OCI-LY1 (cell line): ENCODE measurements at regions not wholly inside any gene's neighbourhood (a gene's known extent, or its start where the extent isn't known, plus 50 kb on each side); places are given as distances from the start of the nearest gene placed in this dataset.

ENCODE experiments used
- H2AFZ ChIP-seq: fragments of 200-600 bp; sonication (generic), shearing (Covaris generic); 2 replicates; pipeline ENCODE4 v1.6.0; 2014; ENCODE audit warnings: antibody characterized with exemption, mild to moderate bottlenecking, low read length
- H3F3A ChIP-seq: fragments of 200-600 bp; sonication (generic), shearing (Covaris generic); 2 replicates; pipeline ENCODE4 v1.6.0; 2014; ENCODE audit warnings: mild to moderate bottlenecking, antibody characterized with exemption, low read length, moderate library complexity; ENCODE audit not compliant: insufficient read depth
- H3K27ac ChIP-seq: fragments of 200-600 bp; sonication (generic); 2 replicates; pipeline ENCODE4 v1.5.1; 2014; ENCODE audit warnings: low read length, mixed run types, mild to moderate bottlenecking, low read depth; ENCODE audit not compliant: poor library complexity, severe bottlenecking
- H3K27me3 ChIP-seq: fragments of 200-600 bp; sonication (generic); 2 replicates; pipeline ENCODE4 v1.6.0; 2014; ENCODE audit warnings: antibody characterized with exemption, mild to moderate bottlenecking, low read length, moderate library complexity; ENCODE audit not compliant: insufficient read depth
- H3K36me3 ChIP-seq: fragments of 200-600 bp; sonication (generic); 2 replicates; pipeline ENCODE4 v1.6.1; 2014; ENCODE audit warnings: mild to moderate bottlenecking, antibody characterized with exemption, low read length, moderate library complexity, mixed read lengths; ENCODE audit not compliant: insufficient read depth
- H3K4me1 ChIP-seq: fragments of 200-600 bp; sonication (generic); 2 replicates; pipeline ENCODE4 v1.5.1; 2014; ENCODE audit warnings: mild to moderate bottlenecking, low read length, moderate library complexity; ENCODE audit not compliant: insufficient read depth, severe bottlenecking
- H3K4me2 ChIP-seq: fragments of 200-600 bp; sonication (generic), shearing (Covaris generic); 2 replicates; pipeline ENCODE4 v1.6.1; 2014; ENCODE audit warnings: low read length
- H3K4me3 ChIP-seq: fragments of 200-600 bp; sonication (generic); 2 replicates; pipeline ENCODE4 v1.5.1; 2014; ENCODE audit warnings: low read length, low read depth, mild to moderate bottlenecking, mixed read lengths; ENCODE audit not compliant: poor library complexity, severe bottlenecking
- H3K79me2 ChIP-seq: fragments of 200-600 bp; shearing (Covaris generic); 2 replicates; pipeline ENCODE4 v1.6.1; 2016; ENCODE audit warnings: mixed run types, low read length, mixed read lengths; ENCODE audit not compliant: insufficient read depth
- H3K9ac ChIP-seq: fragments of 200-600 bp; sonication (generic), shearing (Covaris generic); 2 replicates; pipeline ENCODE4 v1.6.1; 2014; ENCODE audit warnings: mild to moderate bottlenecking, low read length, mixed read lengths
- H3K9me2 ChIP-seq: fragments of 200-600 bp; sonication (generic), shearing (Covaris generic); 2 replicates; pipeline ENCODE4 v1.6.1; 2014; ENCODE audit warnings: low read depth, mild to moderate bottlenecking, low read length, mixed read lengths
- H3K9me3 ChIP-seq: fragments of 200-600 bp; shearing (Covaris generic); 2 replicates; pipeline ENCODE4 v1.6.1; 2014; ENCODE audit warnings: low read length, mixed read lengths
- H4K20me1 ChIP-seq: fragments of 200-600 bp; sonication (generic), shearing (Covaris generic); 2 replicates; pipeline ENCODE4 v1.6.0; 2016; ENCODE audit warnings: mild to moderate bottlenecking, low read length; ENCODE audit not compliant: insufficient read depth
- CTCF ChIP-seq: fragments of 200-600 bp; sonication (generic), shearing (Covaris generic); IDR thresholded peaks from 2 replicates; pipeline ENCODE4 v1.5.1; 2017; ENCODE audit warnings: mild to moderate bottlenecking, antibody characterized with exemption, low read length, moderate library complexity, mixed read lengths
- EZH2 ChIP-seq: fragments of 200-600 bp; sonication (generic), shearing (Covaris generic); IDR thresholded peaks from 2 replicates; pipeline ENCODE4 v1.8.0; 2017; ENCODE audit warnings: borderline replicate concordance, mixed run types, mild to moderate bottlenecking, antibody characterized with exemption, low read length, moderate library complexity, mixed read lengths

GRCh38 chr2:146764301-146764700 lies 1080.5 kb upstream of the ACVR2A start:
- no peaks in the 10 kb centered on the region for H3K27me3 ChIP-seq
- no peak overlapping the region for H3K27ac ChIP-seq
- H2AFZ ChIP-seq: no peak overlapping the region
- H3K79me2 ChIP-seq: no peaks in the 10 kb centered on the region
- TF ChIP-seq CTCF (no peak), EZH2 (no peak)
- H4K20me1 ChIP-seq: no peaks in the 10 kb centered on the region
- no peak overlapping the region for H3K9ac ChIP-seq
- no peaks in the 10 kb centered on the region; the same call in 1 of the 2 replicates for H3K9me2 ChIP-seq
- no peak overlapping the region for H3K4me3 ChIP-seq
- no peaks in the 10 kb centered on the region for H3K36me3 ChIP-seq
- no peak overlapping the region for H3K4me2 ChIP-seq
- no peaks in the 10 kb centered on the region for H3F3A ChIP-seq
- H3K4me1 ChIP-seq: no peaks in the 10 kb centered on the region
- H3K9me3 ChIP-seq: no peaks in the 10 kb centered on the region

GRCh38 chr2:146762786-146763185 lies 1082.0 kb upstream of the ACVR2A start:
- Histone ChIP-seq H3K9ac (no peak overlapping the region), H3K27me3 (no peaks in the 10 kb centered on the region), H3K4me3 (no peak overlapping the region), H3K4me2 (no peak overlapping the region), H3K79me2 (no peaks in the 10 kb centered on the region), H3K9me3 (no peaks in the 10 kb centered on the region), H3K36me3 (no peaks in the 10 kb centered on the region), H3F3A (no peaks in the 10 kb centered on the region), H3K9me2 (no peaks in the 10 kb centered on the region; the same call in 1 of the 2 replicates), H2AFZ (no peak overlapping the region), H3K27ac (no peak overlapping the region), H3K4me1 (no peaks in the 10 kb centered on the region), H4K20me1 (no peaks in the 10 kb centered on the region)
- TF ChIP-seq CTCF (no peak), EZH2 (no peak)

GRCh38 chr2:146754606-146755005 lies 1090.2 kb upstream of the ACVR2A start:
- TF ChIP-seq CTCF: no peak
- Histone ChIP-seq H3K4me2 (no peak overlapping the region), H2AFZ (no peak overlapping the region), H4K20me1 (no peaks in the 10 kb centered on the region), H3K27ac (no peak overlapping the region), H3K4me3 (no peak overlapping the region), H3K9ac (no peak overlapping the region), H3K9me3 (no peaks in the 10 kb centered on the region), H3K27me3 (no peaks in the 10 kb centered on the region), H3K4me1 (no peaks in the 10 kb centered on the region), H3K36me3 (no peaks in the 10 kb centered on the region), H3K9me2 (no peaks in the 10 kb centered on the region), H3K79me2 (no peaks in the 10 kb centered on the region), H3F3A (no peaks in the 10 kb centered on the region)
